ENCODE measurements at regions not wholly inside any gene's neighbourhood (a gene's known extent, or its start where the extent isn't known, plus 50 kb on each side); places are given as distances from the start of the nearest gene placed in this dataset.

DNA sequence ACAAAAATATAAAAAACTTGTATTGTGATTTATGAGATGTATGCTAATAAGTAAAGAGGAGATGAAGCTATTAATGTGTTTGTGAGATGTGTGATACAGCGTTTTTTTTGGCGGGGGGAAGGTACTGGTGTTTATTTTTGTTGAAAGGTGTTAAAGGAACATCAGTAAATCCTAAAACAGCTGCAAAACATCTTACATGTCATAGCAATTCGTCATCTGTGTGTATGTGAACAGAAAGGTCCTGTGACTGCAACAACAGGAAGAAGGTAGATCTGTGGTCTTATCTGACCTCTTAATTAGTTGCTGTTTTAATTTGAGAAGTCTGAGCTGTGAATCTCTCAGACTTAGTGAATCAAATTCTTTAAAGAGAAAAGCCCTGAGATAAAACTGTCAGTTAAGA, 1041.1 kb downstream of the JRKL start:
- H3K4me1 ChIP-seq: no peaks in the 10 kb centered on the region
- H3K36me3 ChIP-seq: no peaks in the 10 kb centered on the region
- in situ Hi-C loops (cut with MboI; ENCODE audit: low pct_ligation_motif_present in 1 of 4, low pct_unique_long_range_greater_than_20kb in 1 of 4, low sequenced_read_pairs in 3 of 4): no loop called here
- intact Hi-C loops (cut with DNase I; ENCODE audit: low total_unique reads): no loop called here
- H3K9me3 ChIP-seq: no peaks in the 10 kb centered on the region
- no peaks in the 10 kb centered on the region for H3K27me3 ChIP-seq
- TF ChIP-seq POLR2A (IDR thresholded peaks at IDR 0.05) (no peak), POLR2AphosphoS5 (IDR thresholded peaks at IDR 0.05) (no peak), EP300 (IDR thresholded peaks at IDR 0.05; ENCODE audit: low read depth) (no peak)
- TF ChIP-seq, protein P1, sequence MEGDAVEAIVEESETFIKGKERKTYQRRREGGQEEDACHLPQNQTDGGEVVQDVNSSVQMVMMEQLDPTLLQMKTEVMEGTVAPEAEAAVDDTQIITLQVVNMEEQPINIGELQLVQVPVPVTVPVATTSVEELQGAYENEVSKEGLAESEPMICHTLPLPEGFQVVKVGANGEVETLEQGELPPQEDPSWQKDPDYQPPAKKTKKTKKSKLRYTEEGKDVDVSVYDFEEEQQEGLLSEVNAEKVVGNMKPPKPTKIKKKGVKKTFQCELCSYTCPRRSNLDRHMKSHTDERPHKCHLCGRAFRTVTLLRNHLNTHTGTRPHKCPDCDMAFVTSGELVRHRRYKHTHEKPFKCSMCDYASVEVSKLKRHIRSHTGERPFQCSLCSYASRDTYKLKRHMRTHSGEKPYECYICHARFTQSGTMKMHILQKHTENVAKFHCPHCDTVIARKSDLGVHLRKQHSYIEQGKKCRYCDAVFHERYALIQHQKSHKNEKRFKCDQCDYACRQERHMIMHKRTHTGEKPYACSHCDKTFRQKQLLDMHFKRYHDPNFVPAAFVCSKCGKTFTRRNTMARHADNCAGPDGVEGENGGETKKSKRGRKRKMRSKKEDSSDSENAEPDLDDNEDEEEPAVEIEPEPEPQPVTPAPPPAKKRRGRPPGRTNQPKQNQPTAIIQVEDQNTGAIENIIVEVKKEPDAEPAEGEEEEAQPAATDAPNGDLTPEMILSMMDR (IDR thresholded peaks at IDR 0.05): no peak
- no peak overlapping the region for H3K27ac ChIP-seq
- 26 to 35% methylated on average over 3 of the region's 3 CpGs for WGBS, 2 donors (ENCODE audit: low coverage in 1 of 2)
- no peak for DNase-seq
- no peak overlapping the region for H3K4me3 ChIP-seq

DNA sequence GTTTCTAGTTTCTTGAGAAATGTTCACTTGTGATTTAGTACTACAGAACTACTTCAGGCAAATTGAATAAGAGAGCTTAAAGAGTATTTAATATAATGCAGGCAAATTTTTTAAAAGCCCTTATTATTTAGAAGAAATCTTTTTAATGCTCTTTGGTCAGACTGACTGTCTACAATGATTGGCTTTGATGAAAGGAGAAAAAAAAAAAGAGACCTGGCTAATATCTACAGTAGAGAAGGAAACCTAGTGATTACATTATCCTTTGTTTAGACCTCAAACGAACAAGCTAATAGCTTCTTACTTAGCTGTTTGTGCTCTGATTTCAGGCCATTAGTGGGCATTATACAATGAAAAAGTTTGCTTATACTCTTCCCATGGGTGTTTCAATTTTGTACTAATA, 1043.1 kb downstream of the JRKL start:
- Histone ChIP-seq H3K4me1 (no peaks in the 10 kb centered on the region), H3K9me3 (no peaks in the 10 kb centered on the region), H3K4me3 (no peak overlapping the region), H3K36me3 (no peaks in the 10 kb centered on the region), H3K27me3 (no peaks in the 10 kb centered on the region), H3K27ac (no peak overlapping the region)
- DNase-seq: no peak
- TF ChIP-seq POLR2A (IDR thresholded peaks at IDR 0.05) (no peak), EP300 (IDR thresholded peaks at IDR 0.05; ENCODE audit: low read depth) (no peak), POLR2AphosphoS5 (IDR thresholded peaks at IDR 0.05) (no peak)
- TF ChIP-seq, protein P1 (IDR thresholded peaks at IDR 0.05): no peak
- in situ Hi-C loops (cut with MboI; ENCODE audit: low pct_ligation_motif_present in 1 of 4, low pct_unique_long_range_greater_than_20kb in 1 of 4, low sequenced_read_pairs in 3 of 4): no loop called here
- 72 to 89% methylated on average over 1 of the region's 1 CpG for WGBS, 2 donors (ENCODE audit: low coverage in 1 of 2)
- intact Hi-C loops (cut with DNase I; ENCODE audit: low total_unique reads): no loop called here

DNA sequence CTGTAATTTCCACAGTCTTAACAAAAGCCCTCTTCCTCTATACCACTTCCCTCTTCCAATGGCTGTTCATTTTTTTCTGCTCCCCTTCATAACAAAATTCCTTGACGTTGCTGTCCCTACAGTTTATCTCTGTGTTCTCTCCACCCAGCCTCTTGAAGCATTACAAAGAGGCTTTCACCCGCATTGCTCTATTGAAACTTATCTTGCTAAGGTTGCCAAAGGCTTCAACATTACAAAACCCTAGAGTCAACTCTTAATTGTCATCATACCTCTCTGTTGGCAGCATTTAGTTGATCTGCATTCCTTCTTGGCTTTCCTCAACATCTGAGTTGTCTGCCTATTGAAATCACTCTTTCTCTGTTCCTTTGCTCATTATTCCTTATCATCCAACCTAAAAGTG, 1055.7 kb downstream of the JRKL start:
- TF ChIP-seq, protein P1 (IDR thresholded peaks at IDR 0.05): no peak
- no peak for TF ChIP-seq POLR2A (IDR thresholded peaks at IDR 0.05)
- no peak for TF ChIP-seq POLR2AphosphoS5 (IDR thresholded peaks at IDR 0.05)
- TF ChIP-seq EP300 (IDR thresholded peaks at IDR 0.05; ENCODE audit: low read depth): no peak
- Histone ChIP-seq H3K27me3 (no peaks in the 10 kb centered on the region), H3K4me1 (no peaks in the 10 kb centered on the region), H3K4me3 (no peak overlapping the region), H3K9me3 (peaks cover 0 to 1% of the 10 kb centered on the region in 2 donors), H3K27ac (no peak overlapping the region), H3K36me3 (no peaks in the 10 kb centered on the region)
- in situ Hi-C loops (cut with MboI; ENCODE audit: low pct_ligation_motif_present in 1 of 4, low pct_unique_long_range_greater_than_20kb in 1 of 4, low sequenced_read_pairs in 3 of 4) (no loop called here), intact Hi-C loops (cut with DNase I; ENCODE audit: low total_unique reads) (no loop called here)
- 55 to 58% methylated on average over 2 of the region's 2 CpGs for WGBS, 2 donors (ENCODE audit: low coverage in 1 of 2)
- no peak for DNase-seq

DNA sequence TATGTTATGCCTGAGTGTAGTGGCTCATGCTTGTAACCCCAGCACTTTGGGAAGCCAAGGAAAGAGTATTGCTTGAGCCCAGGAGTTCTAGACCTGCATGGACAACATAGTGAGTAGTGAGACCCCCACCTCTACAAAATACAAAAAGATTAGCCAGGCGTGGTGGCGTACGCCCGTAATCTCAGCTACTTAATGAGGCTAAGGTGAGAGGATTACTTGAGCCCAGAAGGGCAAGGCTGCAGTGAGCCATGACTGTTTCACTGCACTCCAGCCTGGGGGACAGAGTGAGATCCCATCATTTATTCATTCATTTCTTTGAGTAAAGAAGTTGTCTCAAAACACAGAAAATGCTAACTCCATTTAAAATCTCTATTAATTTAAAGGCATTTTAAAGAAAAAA, 1061.6 kb downstream of the JRKL start:
- H3K4me3 ChIP-seq: no peak overlapping the region
- intact Hi-C loops (cut with DNase I; ENCODE audit: low total_unique reads): no loop called here
- WGBS, 2 donors (ENCODE audit: low coverage in 1 of 2): 88 to 93% methylated on average over 4 of the region's 4 CpGs
- H3K9me3 ChIP-seq: no peaks in the 10 kb centered on the region
- TF ChIP-seq POLR2AphosphoS5 (IDR thresholded peaks at IDR 0.05) (no peak), POLR2A (IDR thresholded peaks at IDR 0.05) (no peak), EP300 (IDR thresholded peaks at IDR 0.05; ENCODE audit: low read depth) (no peak)
- TF ChIP-seq, protein P1 (IDR thresholded peaks at IDR 0.05): no peak
- no peaks in the 10 kb centered on the region for H3K27me3 ChIP-seq
- in situ Hi-C loops (cut with MboI; ENCODE audit: low pct_ligation_motif_present in 1 of 4, low pct_unique_long_range_greater_than_20kb in 1 of 4, low sequenced_read_pairs in 3 of 4): no loop called here
- H3K4me1 ChIP-seq: no peaks in the 10 kb centered on the region
- no peak for DNase-seq
- H3K36me3 ChIP-seq: no peaks in the 10 kb centered on the region
- H3K27ac ChIP-seq: no peak overlapping the region
